ENCODE measurements at regions not wholly inside any gene's neighbourhood (a gene's known extent, or its start where the extent isn't known, plus 50 kb on each side); places are given as distances from the start of the nearest gene placed in this dataset.

DNA sequence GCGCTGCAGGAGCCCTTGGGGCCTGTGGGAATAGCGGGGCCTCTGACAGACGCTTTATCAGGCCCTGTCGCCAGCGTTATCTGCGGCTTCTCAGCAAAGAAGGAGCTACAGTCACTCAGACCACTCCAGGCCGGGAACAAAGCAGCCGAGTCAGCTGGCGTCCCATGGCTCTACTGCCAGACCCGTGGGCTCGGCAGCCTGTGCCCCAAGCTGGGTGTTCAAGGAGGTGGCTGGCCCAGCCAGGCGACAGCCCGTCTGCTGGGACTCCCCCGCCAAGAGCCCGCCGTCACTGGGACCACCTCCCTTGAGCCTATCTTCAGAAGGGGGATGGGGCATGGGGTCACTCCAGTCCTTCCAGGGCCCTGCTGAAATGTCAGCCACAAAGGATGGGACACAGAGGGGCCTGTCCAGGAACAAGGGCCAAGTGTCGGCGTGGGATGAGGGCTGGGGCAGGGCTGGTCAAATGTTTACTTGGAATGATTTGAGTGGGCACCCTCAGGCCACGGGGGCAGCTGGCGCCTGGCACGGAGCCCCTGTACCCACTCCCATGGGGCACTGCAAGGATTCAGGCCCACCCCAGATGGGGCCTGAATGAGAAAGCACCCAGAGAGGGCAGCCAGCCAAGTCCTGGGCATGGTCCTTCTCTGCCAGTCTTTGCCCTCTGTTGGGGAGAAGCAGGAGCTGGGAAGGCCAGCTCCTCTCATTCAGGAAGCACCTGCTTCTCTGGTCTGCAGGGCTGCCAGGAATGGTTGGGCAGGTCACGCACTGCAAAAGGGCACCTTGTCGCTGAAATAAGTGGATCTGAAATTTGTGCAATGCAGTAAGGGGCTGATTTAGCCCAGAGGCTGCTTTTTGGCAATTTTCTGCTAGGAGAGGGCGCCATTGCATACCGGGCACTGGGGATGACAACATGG, 148.3 kb downstream of the SMAD6 start (continued):
- TF ChIP-seq ZSCAN32 (CRISPR knock-in tag; IDR thresholded peaks at IDR 0.05) (no peak), NUFIP1 (IDR thresholded peaks at IDR 0.05; ENCODE audit: partially characterized antibody) (no peak), CBX1 (IDR thresholded peaks at IDR 0.05; ENCODE audit: low read depth) (no peak), ZNF239 (CRISPR knock-in tag; IDR thresholded peaks at IDR 0.05) (no peak), CC2D1A (IDR thresholded peaks at IDR 0.05) (no peak), BDP1 (IDR thresholded peaks at IDR 0.05; ENCODE audit: insufficient read depth, insufficient read length) (no peak), CCNT2 (IDR thresholded peaks at IDR 0.05; ENCODE audit: borderline replicate concordance, extremely low read depth, insufficient read length, low read depth, low read length) (peak; percentile 22), SP1 (CRISPR knock-in tag; IDR thresholded peaks at IDR 0.05) (no peak), ZNF696 (CRISPR knock-in tag; conservative IDR thresholded peaks at IDR 0.05) (no peak), CBFA2T3 (IDR thresholded peaks at IDR 0.05) (peak; percentile 53), NR1H2 (CRISPR knock-in tag; IDR thresholded peaks at IDR 0.05) (no peak), TBP (optimal IDR thresholded peaks at IDR 0.05; ENCODE audit: low read depth, low read length) (peak; percentile 32), NR4A1 (CRISPR knock-in tag; IDR thresholded peaks at IDR 0.05) (no peak), NR4A1 (tag; IDR thresholded peaks at IDR 0.05) (no peak), IFI16 (CRISPR knock-in tag; IDR thresholded peaks at IDR 0.05) (no peak), FOXJ3 (CRISPR knock-in tag; IDR thresholded peaks at IDR 0.05) (no peak), SRSF1 (IDR thresholded peaks at IDR 0.05; ENCODE audit: low read depth, low read length) (no peak), ZNF146 (CRISPR knock-in tag; IDR thresholded peaks at IDR 0.05; ENCODE audit: unreplicated experiment) (no peak), STAT5B (CRISPR knock-in tag; IDR thresholded peaks at IDR 0.05) (no peak), EP300 (IDR thresholded peaks at IDR 0.05; ENCODE audit: low read length) (peak; percentile 31; the same call in 1 of the 2 replicates), FOXK1 (CRISPR knock-in tag; IDR thresholded peaks at IDR 0.05; ENCODE audit: borderline replicate concordance) (no peak), ARID2 (IDR thresholded peaks at IDR 0.05) (no peak), ETV1 (tag; conservative IDR thresholded peaks at IDR 0.05; ENCODE audit: low read depth) (no peak), HDAC8 (tag; IDR thresholded peaks at IDR 0.05) (no peak), SLC30A9 (CRISPR knock-in tag; IDR thresholded peaks at IDR 0.05) (no peak)
- TF ChIP-seq, protein P1, sequence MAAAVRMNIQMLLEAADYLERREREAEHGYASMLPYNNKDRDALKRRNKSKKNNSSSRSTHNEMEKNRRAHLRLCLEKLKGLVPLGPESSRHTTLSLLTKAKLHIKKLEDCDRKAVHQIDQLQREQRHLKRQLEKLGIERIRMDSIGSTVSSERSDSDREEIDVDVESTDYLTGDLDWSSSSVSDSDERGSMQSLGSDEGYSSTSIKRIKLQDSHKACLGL (CRISPR knock-in tag; IDR thresholded peaks at IDR 0.05; ENCODE audit: borderline replicate concordance, poor library complexity, severe bottlenecking): no peak
- TF ChIP-seq, protein P2, sequence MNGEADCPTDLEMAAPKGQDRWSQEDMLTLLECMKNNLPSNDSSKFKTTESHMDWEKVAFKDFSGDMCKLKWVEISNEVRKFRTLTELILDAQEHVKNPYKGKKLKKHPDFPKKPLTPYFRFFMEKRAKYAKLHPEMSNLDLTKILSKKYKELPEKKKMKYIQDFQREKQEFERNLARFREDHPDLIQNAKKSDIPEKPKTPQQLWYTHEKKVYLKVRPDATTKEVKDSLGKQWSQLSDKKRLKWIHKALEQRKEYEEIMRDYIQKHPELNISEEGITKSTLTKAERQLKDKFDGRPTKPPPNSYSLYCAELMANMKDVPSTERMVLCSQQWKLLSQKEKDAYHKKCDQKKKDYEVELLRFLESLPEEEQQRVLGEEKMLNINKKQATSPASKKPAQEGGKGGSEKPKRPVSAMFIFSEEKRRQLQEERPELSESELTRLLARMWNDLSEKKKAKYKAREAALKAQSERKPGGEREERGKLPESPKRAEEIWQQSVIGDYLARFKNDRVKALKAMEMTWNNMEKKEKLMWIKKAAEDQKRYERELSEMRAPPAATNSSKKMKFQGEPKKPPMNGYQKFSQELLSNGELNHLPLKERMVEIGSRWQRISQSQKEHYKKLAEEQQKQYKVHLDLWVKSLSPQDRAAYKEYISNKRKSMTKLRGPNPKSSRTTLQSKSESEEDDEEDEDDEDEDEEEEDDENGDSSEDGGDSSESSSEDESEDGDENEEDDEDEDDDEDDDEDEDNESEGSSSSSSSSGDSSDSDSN (IDR thresholded peaks at IDR 0.05; ENCODE audit: borderline replicate concordance in 1 of 2, low read depth in 2 of 2, low read length in 2 of 2): peak; percentile 85 to 96; a peak in 3 of 4 replicates
- TF ChIP-seq, protein P3, sequence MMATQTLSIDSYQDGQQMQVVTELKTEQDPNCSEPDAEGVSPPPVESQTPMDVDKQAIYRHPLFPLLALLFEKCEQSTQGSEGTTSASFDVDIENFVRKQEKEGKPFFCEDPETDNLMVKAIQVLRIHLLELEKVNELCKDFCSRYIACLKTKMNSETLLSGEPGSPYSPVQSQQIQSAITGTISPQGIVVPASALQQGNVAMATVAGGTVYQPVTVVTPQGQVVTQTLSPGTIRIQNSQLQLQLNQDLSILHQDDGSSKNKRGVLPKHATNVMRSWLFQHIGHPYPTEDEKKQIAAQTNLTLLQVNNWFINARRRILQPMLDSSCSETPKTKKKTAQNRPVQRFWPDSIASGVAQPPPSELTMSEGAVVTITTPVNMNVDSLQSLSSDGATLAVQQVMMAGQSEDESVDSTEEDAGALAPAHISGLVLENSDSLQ (IDR thresholded peaks at IDR 0.05): peak; percentile 71
